GM20431 (cell line): ENCODE measurements at regions not wholly inside any gene's neighbourhood (a gene's known extent, or its start where the extent isn't known, plus 50 kb on each side); places are given as distances from the start of the nearest gene placed in this dataset.
"Not testable (repeated sequence)": the region's sequence is repeated elsewhere in the genome, so short reads cannot be mapped to it uniquely, and the experiment has no call there.

Experiments used
- in situ Hi-C: fragments of 300-500 bp; cut with MseI, MboI; formaldehyde crosslinking; loops from one replicate; pipeline ENCODE4 v1.15.0; 2020; ENCODE audit warnings: low sequenced_read_pairs; ENCODE audit not compliant: unreplicated experiment

DNA sequence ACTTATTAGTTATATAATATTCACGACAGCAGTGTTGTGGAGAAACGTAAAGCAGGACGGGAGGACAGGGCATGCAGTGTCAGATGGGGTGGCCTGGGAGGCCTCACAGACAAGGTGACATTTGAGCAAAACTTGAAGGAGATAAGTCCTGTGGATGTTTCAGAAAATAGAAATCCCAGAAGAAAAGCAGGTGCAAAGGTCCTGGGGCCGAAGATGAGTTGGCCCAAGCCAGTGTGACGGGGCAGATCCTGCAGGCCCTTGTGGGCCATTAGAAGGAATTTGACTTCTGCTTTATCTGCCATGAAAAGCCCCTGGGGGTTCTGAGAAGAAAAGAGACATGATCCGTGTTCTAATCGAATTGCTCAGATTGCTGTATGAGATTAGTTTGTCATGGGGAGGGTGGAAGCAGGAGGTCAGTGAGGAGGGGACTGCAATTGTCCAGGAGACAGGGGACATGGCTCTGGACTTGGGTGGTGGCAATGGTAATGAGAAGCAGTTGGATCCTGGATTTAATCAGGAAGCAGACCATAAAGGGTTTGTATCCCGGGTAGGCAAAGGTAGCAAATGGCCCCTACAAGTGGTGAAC, 437.4 kb upstream of the SULF2 start:
- in situ Hi-C loops = no loop called here

DNA sequence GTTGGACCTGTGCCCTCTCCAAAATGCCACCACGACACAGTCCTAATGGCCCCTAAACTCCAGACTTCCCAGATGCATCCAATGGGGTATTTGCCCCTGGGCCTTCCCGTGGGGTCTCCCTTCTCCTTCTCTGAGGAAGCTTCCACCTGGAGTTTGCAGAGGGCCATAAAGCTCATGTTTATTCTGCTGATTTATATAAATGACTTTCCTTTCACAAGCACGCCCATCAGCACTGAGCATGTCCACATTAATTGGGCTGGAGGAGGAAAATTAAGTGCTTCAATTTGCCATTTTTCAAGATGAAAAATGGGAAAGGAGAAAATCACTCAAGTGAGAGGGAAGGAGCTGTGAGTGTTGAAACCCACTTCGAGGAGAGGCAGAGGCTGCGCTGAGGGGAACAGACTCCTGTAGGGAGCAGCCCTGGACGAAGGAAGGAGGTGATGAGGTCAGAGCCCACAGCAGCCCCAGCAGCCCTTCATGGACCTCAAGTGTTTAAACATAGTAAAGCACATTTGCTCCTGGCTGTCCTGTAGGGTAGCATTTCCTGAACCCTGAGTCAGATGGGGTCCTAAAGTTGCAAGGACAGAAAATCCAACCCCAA, 434.9 kb upstream of the SULF2 start:
- in situ Hi-C loops = no loop called here

- in situ Hi-C loops = no loop called here
Measured at GRCh38 chr20:48219306-48219705, 434.0 kb upstream of the SULF2 start.

- in situ Hi-C loops = no loop called here
Measured at GRCh38 chr20:48217190-48217589, 431.9 kb upstream of the SULF2 start.

DNA sequence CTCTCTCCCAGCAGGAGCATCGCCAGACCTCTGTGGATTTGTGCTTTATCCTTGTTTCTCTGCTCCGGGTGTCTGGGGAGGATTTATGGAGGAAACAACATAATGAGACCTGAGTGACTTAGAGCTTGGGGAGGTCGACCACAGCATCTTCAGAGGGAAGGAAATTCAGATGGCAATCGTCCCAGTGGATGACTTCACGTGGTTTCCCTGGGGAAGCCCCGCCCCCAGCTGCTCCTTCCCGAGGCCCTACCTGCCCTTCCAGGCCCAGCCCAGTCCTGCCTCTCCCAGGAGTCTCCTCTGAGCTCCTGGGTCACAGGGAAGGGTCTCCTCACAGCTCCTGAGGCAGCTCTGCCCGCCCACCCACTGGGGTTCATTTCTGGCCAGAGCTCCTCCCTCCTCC, 430.3 kb upstream of the SULF2 start:
- in situ Hi-C loops = no loop called here

GRCh38 chr20:48214601-48215000, 429.3 kb upstream of the SULF2 start:
- in situ Hi-C loops = no loop called here

- in situ Hi-C loops = not testable (repeated sequence)
Measured at GRCh38 chr20:48213635-48214034, 428.4 kb upstream of the SULF2 start.

DNA sequence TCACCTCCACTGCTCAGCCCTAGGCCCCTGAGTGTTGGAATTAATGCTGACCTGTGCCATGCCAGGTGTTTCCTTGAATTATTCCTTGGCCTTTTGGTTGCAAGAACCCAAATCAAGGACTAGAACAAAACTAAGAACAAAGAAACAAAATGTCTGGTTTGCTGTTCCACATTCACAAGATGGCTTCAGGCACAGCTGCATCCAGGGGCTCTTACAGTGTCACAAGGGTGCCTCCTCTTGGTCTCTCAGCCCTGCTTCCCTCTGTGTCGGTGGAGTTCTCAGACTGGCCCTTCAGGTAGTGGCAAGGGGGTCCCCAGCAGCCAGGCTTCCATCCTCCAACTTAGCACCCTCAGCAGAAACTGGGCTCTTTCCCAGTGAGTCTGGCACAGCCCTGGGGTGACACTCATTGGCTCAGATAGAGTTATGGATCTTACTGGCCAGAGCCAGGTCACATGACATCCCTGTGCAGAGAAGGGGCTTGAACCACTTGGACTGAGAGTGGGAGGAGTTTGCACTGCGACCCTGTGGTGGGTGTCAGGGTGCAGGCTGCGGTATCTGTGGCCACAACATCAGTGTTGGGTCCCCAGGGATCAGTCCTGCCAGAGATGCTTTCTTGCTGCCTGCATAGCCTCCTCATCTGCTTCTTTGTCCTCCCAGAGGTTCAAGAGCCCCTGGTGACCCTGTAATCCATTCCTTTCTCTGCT, 427.7 kb upstream of the SULF2 start:
- in situ Hi-C loops = no loop called here

- in situ Hi-C loops = no loop called here
Measured at GRCh38 chr20:48211847-48212246, 426.6 kb upstream of the SULF2 start.

DNA sequence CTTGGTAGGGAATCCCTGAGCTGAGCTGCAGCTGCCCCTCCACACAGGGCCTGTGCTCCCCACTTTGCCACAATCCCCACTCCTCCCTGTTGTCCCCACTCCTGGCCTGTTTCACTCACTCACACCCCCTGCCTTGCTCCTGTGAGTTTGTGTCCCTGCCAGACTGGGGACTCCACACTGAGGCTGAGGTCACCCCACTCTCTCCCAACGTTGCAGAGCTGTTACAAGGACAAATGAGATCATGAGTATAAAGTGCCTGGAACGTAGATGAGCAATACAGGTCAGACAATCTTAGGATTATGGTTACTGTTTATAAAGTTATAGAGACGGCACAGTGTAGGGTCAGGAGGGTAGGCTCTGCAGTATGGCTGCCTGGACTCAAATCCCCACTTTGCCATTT, 426.0 kb upstream of the SULF2 start:
- in situ Hi-C loops = no loop called here

- in situ Hi-C loops = no loop called here
Measured at GRCh38 chr20:48210111-48211027, 425.1 kb upstream of the SULF2 start.

- in situ Hi-C loops = no loop called here
Measured at GRCh38 chr20:48209102-48209501, 423.8 kb upstream of the SULF2 start.

DNA sequence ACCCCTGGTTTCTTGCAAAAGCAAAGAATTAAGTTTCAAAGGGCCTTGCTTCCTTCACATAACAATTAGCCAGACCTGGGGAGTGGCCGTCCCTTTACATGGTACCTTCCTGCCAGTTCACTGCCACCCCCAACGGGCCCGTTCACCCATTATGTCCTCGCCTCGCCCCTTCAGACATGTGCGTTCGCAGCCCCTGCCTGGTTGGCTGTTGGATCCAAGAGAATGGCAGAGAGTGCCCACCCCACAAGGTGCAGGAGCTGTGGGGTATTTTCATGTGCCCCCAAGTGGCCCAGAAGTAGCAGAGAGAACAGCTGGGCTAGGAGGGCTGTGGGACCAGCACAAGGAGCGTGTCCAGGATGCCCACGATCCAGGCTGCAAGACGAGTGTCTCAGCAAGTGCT, 422.9 kb upstream of the SULF2 start:
- in situ Hi-C loops = no loop called here

GRCh38 chr20:48207505-48207904, 422.2 kb upstream of the SULF2 start:
- in situ Hi-C loops = no loop called here

DNA sequence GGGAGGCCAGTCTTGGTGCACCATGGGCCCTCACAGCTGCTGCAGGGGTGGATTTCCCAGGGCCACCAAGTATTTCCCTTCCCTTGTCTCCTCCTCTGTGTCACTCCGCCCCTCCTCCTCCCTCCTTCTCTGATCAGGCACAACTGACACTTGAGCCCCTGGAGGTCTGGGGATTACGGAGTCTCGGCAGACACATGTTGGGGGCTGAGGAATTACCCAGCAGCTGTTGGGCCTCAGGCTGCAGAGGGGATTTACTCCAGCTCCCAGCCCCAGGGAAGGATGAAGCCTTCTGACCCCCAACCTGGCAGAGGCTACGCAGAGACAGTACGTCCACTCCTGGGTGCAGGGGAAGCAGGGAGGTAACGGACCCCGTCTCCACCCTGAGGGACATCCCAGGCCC, 420.5 kb upstream of the SULF2 start:
- in situ Hi-C loops = no loop called here

DNA sequence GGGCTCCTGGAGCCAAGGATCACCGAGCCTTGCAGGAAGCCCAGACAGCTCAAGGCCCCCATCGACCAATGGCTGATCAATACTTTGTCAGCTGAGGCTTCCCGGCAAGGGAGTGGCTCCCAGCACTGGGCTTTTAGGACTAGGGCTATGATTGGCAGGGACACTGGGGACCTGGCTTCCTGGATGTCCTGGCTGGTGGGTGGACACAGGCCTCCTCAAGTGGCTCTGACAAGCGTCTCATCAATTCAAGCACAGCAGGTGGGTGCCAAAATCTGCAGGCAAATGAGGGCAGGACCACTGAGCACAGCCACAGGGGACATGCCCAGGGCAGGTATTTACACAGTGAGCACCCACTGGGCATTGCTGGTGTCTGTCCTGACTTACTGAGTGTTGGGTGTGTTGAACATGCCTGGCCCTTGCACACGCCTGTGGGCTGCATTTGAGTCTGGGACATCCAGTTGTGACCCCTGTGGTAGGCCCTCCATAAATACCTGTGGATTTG, 420.1 kb upstream of the SULF2 start:
- in situ Hi-C loops = no loop called here

DNA sequence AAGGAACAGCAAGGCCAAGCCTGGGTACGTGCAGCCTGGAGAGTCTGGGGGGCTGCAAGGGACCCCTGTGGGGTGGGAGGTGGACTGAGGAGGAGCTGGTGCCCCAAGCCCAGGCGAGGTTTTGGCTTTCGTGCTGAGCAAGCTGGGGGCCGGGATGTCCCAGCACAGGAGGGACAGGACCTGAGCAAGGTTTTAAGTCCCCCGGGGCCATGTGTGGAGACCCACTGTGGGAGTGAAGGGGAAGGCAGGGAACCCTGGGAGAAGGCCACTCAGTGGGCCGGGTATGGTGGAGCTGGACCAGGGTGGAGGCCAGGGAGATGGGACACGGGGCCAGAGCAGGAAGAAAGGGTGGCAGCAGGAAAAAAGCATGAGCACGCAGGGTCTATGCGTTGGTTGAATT, 419.2 kb upstream of the SULF2 start:
- in situ Hi-C loops = no loop called here

DNA sequence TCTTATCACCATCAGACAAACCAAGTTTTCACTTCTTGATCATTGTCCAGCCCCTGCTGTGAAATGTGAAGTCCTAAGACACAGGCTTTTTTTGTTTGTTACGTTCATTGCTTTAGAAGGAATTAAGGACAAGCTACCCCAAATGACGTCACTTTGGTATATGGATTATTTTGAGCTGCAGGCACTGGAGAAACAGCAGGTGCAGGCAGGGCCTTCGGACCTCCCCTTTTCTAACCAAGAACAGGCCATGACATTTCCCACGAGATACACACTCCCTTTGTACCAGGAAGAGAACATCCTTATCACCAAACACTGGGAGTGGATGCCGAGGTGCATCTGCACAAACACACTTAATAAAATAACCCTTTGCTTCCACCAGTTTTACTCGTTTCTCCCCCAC, 418.0 kb upstream of the SULF2 start:
- in situ Hi-C loops = no loop called here

GRCh38 chr20:48202334-48203113, 417.2 kb upstream of the SULF2 start:
- in situ Hi-C loops = no loop called here

GRCh38 chr20:48201885-48202284, 416.6 kb upstream of the SULF2 start:
- in situ Hi-C loops = no loop called here
